Activated T-helper 2 cell treated with anti-CD3 and anti-CD28 coated beads, Interferon-gamma antibody, Interleukin-2, Interleukin-4, amounts not matched to agents 10 μg/mL and 5 μg/mL and 100 μg/mL, durations not matched to agents 14 hours and 24 hours and 36 hours (primary cell): ENCODE measurements at regions not wholly inside any gene's neighbourhood (a gene's known extent, or its start where the extent isn't known, plus 50 kb on each side); places are given as distances from the start of the nearest gene placed in this dataset.

ENCODE experiments used
- DNase-seq: peaks from one replicate; pipeline ENCODE4 v3.0.0; 2021; ENCODE audit warnings: low spot score
- H3K27ac Mint-ChIP-seq: one replicate; pipeline ENCODE4 v1.8.0; 2021; ENCODE audit warnings: mixed read lengths
- H3K27me3 Mint-ChIP-seq: one replicate; pipeline ENCODE4 v1.8.0; 2021; ENCODE audit warnings: low read depth, mixed read lengths
- H3K36me3 Mint-ChIP-seq: one replicate; pipeline ENCODE4 v1.8.0; 2021; ENCODE audit warnings: low read depth, mixed read lengths
- H3K4me1 Mint-ChIP-seq: one replicate; pipeline ENCODE4 v1.8.0; 2021; ENCODE audit warnings: low read depth, mixed read lengths
- H3K4me3 Mint-ChIP-seq: one replicate; pipeline ENCODE4 v1.8.0; 2021; ENCODE audit warnings: low read depth, mild to moderate bottlenecking, moderate library complexity, mixed read lengths
- H3K9me3 Mint-ChIP-seq: one replicate; pipeline ENCODE4 v1.8.0; 2021; ENCODE audit warnings: mixed read lengths
- intact Hi-C: fragments of 100-400 bp; cut with micrococcal nuclease; formaldehyde crosslinking; loops from one replicate; pipeline ENCODE4 v1.15.1; 2023

GRCh38 chr4:24240655-24241054, 343.7 kb downstream of the DHX15 start:
- intact Hi-C loops: no loop called here
- Mint-ChIP-seq H3K27me3 (no peaks in the 10 kb centered on the region), H3K4me3 (no peak overlapping the region), H3K9me3 (no peaks in the 10 kb centered on the region), H3K27ac (no peak overlapping the region), H3K36me3 (no peaks in the 10 kb centered on the region), H3K4me1 (no peaks in the 10 kb centered on the region)
- DNase-seq: no peak

DNA sequence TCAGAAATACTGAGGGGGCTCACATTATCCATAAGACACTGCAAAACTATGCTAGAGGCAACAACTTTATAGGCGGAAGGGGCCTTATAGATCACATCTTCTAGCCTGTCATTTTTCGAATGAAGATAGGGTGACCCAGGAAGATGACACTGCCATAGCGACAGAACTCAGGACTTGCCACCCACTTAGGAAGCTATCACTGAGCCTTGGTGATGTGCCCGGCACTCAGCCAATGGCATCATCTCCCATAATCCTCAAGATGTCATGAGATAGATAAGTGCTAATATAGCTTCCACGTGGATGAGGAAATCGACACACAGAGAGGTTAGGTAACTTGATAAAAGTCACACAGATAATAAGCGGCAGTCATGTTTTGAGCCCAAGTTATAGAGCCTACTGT, 346.6 kb downstream of the DHX15 start:
- H3K36me3 Mint-ChIP-seq: no peaks in the 10 kb centered on the region
- H3K9me3 Mint-ChIP-seq: no peaks in the 10 kb centered on the region
- no peaks in the 10 kb centered on the region for H3K4me1 Mint-ChIP-seq
- no peak overlapping the region for H3K4me3 Mint-ChIP-seq
- H3K27ac Mint-ChIP-seq: no peak overlapping the region
- intact Hi-C loops: no loop called here
- DNase-seq: no peak
- H3K27me3 Mint-ChIP-seq: no peaks in the 10 kb centered on the region

DNA sequence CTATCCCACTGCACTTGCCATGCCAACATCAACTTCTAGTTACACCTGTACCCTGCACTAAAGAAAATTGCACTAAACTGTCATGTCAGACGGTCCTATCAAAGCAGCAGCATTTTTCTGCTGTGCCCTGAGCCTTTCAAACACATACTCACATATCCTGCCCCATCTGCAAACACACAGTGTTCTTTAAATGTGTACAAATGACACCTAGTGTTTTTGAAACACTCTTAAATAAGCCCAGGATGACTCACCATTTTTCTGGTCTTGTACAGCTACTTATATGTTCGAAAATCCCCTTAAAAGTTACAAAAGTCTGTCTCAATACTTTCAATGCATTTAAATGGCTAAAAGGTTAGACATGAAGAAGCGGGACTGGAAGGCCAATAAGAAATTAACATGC, 346.7 kb upstream of the PPARGC1A start:
- H3K4me3 Mint-ChIP-seq: no peak overlapping the region
- H3K36me3 Mint-ChIP-seq: no peaks in the 10 kb centered on the region
- no peaks in the 10 kb centered on the region for H3K4me1 Mint-ChIP-seq
- H3K27ac Mint-ChIP-seq: no peak overlapping the region
- DNase-seq: no peak
- intact Hi-C loops: no loop called here
- H3K27me3 Mint-ChIP-seq: no peaks in the 10 kb centered on the region
- H3K9me3 Mint-ChIP-seq: no peaks in the 10 kb centered on the region

DNA sequence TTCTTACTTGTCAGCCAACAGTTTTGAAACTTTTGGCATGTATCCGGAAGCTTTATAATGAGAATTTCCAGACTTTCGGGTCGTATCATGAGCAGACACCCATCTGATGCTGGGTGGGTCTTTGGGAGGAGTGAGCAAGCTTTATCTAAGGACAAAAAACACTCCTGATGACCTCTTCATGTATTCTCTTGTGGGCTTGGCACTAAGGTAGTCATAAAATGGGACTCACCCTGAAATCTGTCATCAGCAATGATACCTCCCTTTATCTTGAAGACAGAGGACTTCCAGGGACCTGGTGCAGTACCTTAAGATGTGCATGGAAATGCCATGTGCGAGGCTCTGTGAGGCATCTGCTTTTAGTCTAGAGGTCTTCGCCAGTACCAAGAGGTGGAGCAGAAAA, 346.3 kb upstream of the PPARGC1A start:
- no peak for DNase-seq
- H3K27ac Mint-ChIP-seq: no peak overlapping the region
- H3K27me3 Mint-ChIP-seq: no peaks in the 10 kb centered on the region
- intact Hi-C loops: no loop called here
- no peaks in the 10 kb centered on the region for H3K4me1 Mint-ChIP-seq
- H3K4me3 Mint-ChIP-seq: no peak overlapping the region
- H3K36me3 Mint-ChIP-seq: no peaks in the 10 kb centered on the region
- no peaks in the 10 kb centered on the region for H3K9me3 Mint-ChIP-seq

DNA sequence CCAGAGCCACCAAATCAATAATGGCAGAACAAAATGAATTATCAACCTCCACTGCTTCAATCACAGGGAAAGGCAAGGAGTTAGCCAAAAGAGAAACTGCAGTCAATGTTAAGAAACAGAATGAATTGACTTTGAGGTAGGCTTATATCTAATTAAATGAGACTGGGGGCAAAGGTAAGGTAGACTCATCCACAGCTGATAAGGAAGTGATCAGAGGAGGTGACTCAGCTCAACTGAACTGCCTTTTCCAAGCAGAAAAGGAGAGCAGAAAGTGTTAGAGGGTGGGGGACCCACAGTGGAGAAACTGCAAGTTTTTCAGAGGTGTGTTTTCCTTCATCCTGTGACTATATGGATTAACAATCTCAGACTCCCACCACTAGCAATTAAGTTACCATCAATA, 345.8 kb upstream of the PPARGC1A start:
- H3K4me1 Mint-ChIP-seq: no peaks in the 10 kb centered on the region
- intact Hi-C loops: no loop called here
- no peaks in the 10 kb centered on the region for H3K36me3 Mint-ChIP-seq
- H3K9me3 Mint-ChIP-seq: no peaks in the 10 kb centered on the region
- no peak overlapping the region for H3K27ac Mint-ChIP-seq
- no peak for DNase-seq
- H3K4me3 Mint-ChIP-seq: no peak overlapping the region
- no peaks in the 10 kb centered on the region for H3K27me3 Mint-ChIP-seq

DNA sequence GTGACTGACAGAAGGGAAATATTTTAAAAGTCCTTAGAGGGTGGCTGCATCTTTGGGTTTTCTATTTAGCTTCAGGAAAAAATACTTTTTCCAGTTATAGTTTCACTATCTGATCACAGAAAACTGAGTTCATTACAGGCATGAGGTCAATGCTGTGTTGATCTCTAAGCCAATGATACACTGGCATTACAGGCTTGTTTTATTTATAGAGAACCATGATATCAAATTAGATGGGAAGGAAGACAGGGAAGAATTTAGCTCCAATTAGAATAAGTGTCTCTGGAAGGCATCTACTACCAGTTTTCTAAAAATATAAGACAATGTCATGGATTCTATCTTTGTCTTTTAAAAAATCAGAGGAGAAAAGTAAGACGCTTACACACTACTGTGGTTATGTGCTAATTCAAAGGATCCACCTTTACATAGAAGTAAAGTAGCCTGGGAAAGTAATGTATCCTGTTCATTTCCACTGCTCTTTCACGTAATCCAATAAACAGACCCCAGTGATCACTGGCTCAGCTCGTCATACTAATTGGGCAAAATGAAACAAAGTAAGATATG, 344.5 kb upstream of the PPARGC1A start:
- H3K36me3 Mint-ChIP-seq: no peaks in the 10 kb centered on the region
- intact Hi-C loops: no loop called here

DNA sequence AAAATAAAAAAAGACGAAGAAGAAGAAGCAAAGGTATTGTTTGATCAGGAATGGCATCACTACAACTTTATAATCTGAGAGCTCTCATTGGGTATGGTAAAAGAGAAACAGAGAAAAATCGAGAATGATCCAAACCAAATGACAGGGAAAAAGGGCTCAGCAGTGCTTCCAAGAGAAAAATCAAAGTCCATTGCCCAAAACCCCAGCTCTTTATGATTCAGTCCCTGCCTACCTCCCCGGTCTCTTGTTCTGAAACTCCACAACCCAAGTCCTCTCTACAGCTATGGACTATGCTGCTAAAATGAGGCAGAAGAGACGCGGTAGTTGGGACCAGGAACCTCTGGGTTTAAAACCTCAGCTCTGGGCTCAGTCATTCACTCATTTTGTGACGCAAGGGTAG, 341.1 kb upstream of the PPARGC1A start:
- H3K27me3 Mint-ChIP-seq: no peaks in the 10 kb centered on the region
- H3K9me3 Mint-ChIP-seq: no peaks in the 10 kb centered on the region
- H3K4me3 Mint-ChIP-seq: no peak overlapping the region
- no peaks in the 10 kb centered on the region for H3K4me1 Mint-ChIP-seq
- no peak overlapping the region for H3K27ac Mint-ChIP-seq
- no peaks in the 10 kb centered on the region for H3K36me3 Mint-ChIP-seq
- intact Hi-C loops: no loop called here
- DNase-seq: no peak

More for the DNA sequence above, 344.5 kb upstream of the PPARGC1A start:
- no peaks in the 10 kb centered on the region for H3K4me1 Mint-ChIP-seq
- H3K27me3 Mint-ChIP-seq: no peaks in the 10 kb centered on the region
- H3K4me3 Mint-ChIP-seq: no peak overlapping the region
- DNase-seq: no peak
- no peak overlapping the region for H3K27ac Mint-ChIP-seq
- no peaks in the 10 kb centered on the region for H3K9me3 Mint-ChIP-seq

DNA sequence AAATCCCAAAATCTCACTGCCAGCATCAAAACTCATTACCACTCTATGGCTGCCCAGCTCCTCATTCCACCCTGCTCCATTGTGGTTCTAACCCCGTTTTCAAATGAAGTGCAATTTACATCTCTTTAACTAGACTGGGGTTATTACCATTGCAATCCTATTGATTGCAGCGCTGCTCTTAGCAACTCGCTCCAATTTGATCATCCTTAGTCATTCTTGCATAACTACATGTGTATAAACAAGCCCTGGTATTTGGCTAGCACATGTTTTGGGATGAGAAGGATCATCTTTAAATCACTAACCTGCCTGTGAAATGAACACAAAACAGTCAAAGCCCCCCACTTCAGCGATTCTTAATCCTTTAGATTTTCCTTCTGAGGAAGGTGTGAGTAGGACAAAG, 340.1 kb upstream of the PPARGC1A start:
- intact Hi-C loops: no loop called here
- Mint-ChIP-seq H3K27me3 (no peaks in the 10 kb centered on the region), H3K27ac (no peak overlapping the region)

DNA sequence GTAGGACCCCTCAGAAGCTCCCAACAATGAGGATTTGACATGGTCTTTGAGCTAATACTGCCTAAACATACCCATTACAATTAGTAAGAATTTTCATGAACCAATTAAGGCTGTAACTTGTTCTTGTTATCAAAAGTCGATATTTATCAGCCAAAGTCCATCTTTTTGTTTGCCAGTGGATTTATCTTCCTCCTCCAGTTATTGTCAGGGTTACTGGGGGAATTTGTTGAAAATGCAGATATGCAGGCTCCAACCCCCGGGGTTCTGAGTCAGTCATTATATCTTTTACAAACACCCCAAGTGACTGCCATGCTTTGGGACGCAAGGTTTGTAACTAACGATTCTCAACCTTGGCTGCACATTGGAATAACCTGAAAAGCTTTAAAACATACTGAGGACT, 338.8 kb upstream of the PPARGC1A start:
- no peaks in the 10 kb centered on the region for H3K9me3 Mint-ChIP-seq
- no peaks in the 10 kb centered on the region for H3K27me3 Mint-ChIP-seq
- DNase-seq: no peak
- H3K4me3 Mint-ChIP-seq: no peak overlapping the region
- no peaks in the 10 kb centered on the region for H3K36me3 Mint-ChIP-seq
- intact Hi-C loops: no loop called here
- no peaks in the 10 kb centered on the region for H3K4me1 Mint-ChIP-seq
- H3K27ac Mint-ChIP-seq: no peak overlapping the region

More for the DNA sequence above, 340.1 kb upstream of the PPARGC1A start:
- no peaks in the 10 kb centered on the region for H3K36me3 Mint-ChIP-seq
- no peak for DNase-seq
- H3K9me3 Mint-ChIP-seq: no peaks in the 10 kb centered on the region
- no peaks in the 10 kb centered on the region for H3K4me1 Mint-ChIP-seq
- no peak overlapping the region for H3K4me3 Mint-ChIP-seq

DNA sequence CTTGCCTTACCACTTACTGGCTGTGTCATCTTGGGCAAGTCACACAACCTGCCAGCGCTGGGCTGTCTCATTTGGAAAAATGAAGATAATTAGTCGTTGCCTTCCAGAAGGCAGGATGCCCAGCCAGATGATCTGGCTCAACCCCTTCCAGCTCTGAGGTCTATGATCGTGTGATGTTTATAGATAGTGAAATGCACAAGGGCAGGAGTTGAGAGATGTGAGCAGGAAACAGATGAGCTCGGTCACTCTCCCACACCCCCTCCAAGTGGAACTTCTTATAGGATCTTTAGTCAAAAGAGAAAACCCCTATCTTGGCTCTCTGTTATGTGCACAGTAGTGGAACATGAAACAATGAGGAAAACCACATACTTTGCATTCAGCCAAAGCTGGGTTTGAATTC, 336.8 kb upstream of the PPARGC1A start:
- no peak overlapping the region for H3K27ac Mint-ChIP-seq
- no peak overlapping the region for H3K4me3 Mint-ChIP-seq
- intact Hi-C loops: no loop called here
- no peaks in the 10 kb centered on the region for H3K36me3 Mint-ChIP-seq
- no peaks in the 10 kb centered on the region for H3K27me3 Mint-ChIP-seq
- H3K9me3 Mint-ChIP-seq: no peaks in the 10 kb centered on the region
- no peak for DNase-seq
- no peaks in the 10 kb centered on the region for H3K4me1 Mint-ChIP-seq

DNA sequence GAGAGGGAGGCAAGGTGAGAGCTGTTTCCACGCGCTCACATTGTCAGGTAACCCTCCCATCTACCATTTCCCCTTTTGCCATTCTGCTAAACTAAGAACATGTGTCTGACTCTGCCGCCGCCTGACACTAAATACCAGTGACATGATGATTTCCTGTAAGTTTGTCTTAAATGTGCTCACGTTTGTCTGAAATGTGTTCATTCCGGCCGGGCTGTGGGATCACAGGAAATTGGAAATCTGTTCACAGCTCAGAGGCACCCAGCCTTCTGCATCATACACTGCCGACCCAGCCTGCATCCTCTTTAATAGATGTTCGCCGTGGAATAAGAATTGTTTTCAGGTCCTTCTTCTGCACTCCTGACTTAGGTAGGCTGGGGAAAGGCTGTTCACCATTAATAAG, 336.2 kb upstream of the PPARGC1A start:
- H3K27me3 Mint-ChIP-seq: no peaks in the 10 kb centered on the region
- H3K27ac Mint-ChIP-seq: no peak overlapping the region
- intact Hi-C loops: no loop called here
- H3K4me1 Mint-ChIP-seq: no peaks in the 10 kb centered on the region
- no peak overlapping the region for H3K4me3 Mint-ChIP-seq
- DNase-seq: no peak
- H3K9me3 Mint-ChIP-seq: no peaks in the 10 kb centered on the region
- H3K36me3 Mint-ChIP-seq: no peaks in the 10 kb centered on the region

DNA sequence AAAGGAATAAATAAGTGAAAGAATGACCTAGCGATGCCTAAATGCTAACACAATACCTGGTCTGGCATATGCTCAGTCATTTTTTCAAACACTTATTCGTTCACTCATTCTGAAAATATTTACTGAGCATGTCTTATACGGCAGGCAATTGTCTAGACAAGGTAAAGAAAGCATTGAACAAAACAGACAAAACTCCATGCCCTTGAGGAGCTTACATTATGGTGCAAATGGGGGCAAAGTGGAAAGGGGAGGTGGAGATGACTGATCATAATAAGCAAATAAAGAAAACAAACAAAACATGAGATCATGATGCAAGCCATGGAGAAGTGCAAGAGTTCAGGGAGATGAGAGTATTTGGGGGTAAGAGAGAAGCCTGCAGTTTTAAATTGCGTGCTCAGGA, 334.6 kb upstream of the PPARGC1A start:
- no peaks in the 10 kb centered on the region for H3K4me1 Mint-ChIP-seq
- no peak overlapping the region for H3K4me3 Mint-ChIP-seq
- no peak for DNase-seq
- no peaks in the 10 kb centered on the region for H3K9me3 Mint-ChIP-seq
- H3K36me3 Mint-ChIP-seq: no peaks in the 10 kb centered on the region
- no peaks in the 10 kb centered on the region for H3K27me3 Mint-ChIP-seq
- intact Hi-C loops: no loop called here
- no peak overlapping the region for H3K27ac Mint-ChIP-seq

GRCh38 chr4:24219209-24219608, 329.4 kb upstream of the PPARGC1A start:
- H3K4me1 Mint-ChIP-seq: no peaks in the 10 kb centered on the region

GRCh38 chr4:24218566-24218965, 328.7 kb upstream of the PPARGC1A start:
- no peak for DNase-seq
- H3K36me3 Mint-ChIP-seq: no peaks in the 10 kb centered on the region
- H3K4me3 Mint-ChIP-seq: no peak overlapping the region
- intact Hi-C loops: no loop called here
- H3K27me3 Mint-ChIP-seq: no peaks in the 10 kb centered on the region
- H3K9me3 Mint-ChIP-seq: no peaks in the 10 kb centered on the region
- H3K4me1 Mint-ChIP-seq: no peaks in the 10 kb centered on the region
- no peak overlapping the region for H3K27ac Mint-ChIP-seq

More at GRCh38 chr4:24219209-24219608, 329.4 kb upstream of the PPARGC1A start:
- no peak for DNase-seq
- no peaks in the 10 kb centered on the region for H3K27me3 Mint-ChIP-seq
- H3K27ac Mint-ChIP-seq: no peak overlapping the region
- no peak overlapping the region for H3K4me3 Mint-ChIP-seq
- intact Hi-C loops: no loop called here
- H3K36me3 Mint-ChIP-seq: no peaks in the 10 kb centered on the region
- no peaks in the 10 kb centered on the region for H3K9me3 Mint-ChIP-seq
